Ammon's horn (tissue), 1 donor: ENCODE measurements at regions not wholly inside any gene's neighbourhood (a gene's known extent, or its start where the extent isn't known, plus 50 kb on each side); places are given as distances from the start of the nearest gene placed in this dataset.
"Not testable (repeated sequence)": the region's sequence is repeated elsewhere in the genome, so short reads cannot be mapped to it uniquely, and the experiment has no call there.

ENCODE experiments used
- DNase-seq: peaks from one replicate; pipeline ENCODE4 v3.0.0-alpha.2; 2016; ENCODE audit warnings: low spot score

DNA sequence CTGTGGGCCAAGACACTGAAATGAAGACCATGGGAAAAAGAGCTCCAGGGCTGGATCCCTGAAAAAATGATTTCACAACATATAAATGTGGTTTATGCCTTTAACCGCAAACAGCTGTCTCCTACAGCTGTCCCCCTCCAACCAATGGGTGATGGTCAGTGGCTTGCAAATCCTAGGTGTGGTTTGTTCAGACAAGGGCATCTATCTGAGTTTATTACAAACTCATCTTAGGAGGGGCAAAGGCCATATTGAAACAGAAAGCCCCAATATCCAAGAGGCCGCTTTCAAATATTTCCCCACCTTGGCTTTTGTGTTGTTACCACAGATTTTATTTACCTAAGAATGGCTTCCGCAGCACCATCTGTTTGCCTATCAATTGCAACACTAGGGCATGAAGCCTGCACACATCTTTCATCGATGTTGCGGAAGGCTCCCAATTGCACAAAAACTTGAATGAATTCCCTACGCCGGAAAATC is 503.6 kb upstream of the AMELY start:
- DNase-seq: no peak

- no peak for DNase-seq
Measured at GRCh38 chrY:7390056-7390455, 478.5 kb upstream of the AMELY start.

- DNase-seq: no peak
Measured at GRCh38 chrY:7382988-7383387, 471.4 kb upstream of the AMELY start.

GRCh38 chrY:7377091-7377490 is 465.5 kb upstream of the AMELY start:
- no peak for DNase-seq

- DNase-seq: not testable (repeated sequence)
Measured at GRCh38 chrY:7374485-7374884, 462.9 kb upstream of the AMELY start.

GRCh38 chrY:7371953-7372352 is 460.4 kb upstream of the AMELY start:
- not testable (repeated sequence) for DNase-seq

- DNase-seq: not testable (repeated sequence)
Measured at GRCh38 chrY:7371026-7371425, 459.5 kb upstream of the AMELY start.

GRCh38 chrY:7359520-7359919 is 448.0 kb upstream of the AMELY start:
- peak; percentile 2 for DNase-seq

GRCh38 chrY:7358103-7358752 is 446.7 kb upstream of the AMELY start:
- no peak for DNase-seq

- DNase-seq: not testable (repeated sequence)
Measured at GRCh38 chrY:7355891-7356290, 444.3 kb upstream of the AMELY start.

DNA sequence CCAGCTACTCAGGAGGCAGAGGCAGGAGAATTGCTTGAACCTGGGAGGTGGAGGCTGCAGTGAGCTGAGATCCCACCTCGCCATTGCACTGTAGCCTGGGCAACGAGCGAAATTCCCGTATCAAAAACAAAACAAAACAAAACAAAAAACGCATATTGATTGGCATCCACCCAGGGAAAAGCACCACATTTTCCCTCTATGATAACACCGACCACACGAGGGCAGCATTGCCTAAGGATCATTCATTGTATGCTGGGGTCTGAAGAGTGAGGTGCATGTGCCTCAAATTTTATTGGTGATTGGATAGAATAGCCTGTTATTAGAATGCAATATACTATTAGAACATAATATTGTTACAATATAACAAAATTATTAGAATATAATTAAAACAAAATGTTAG is 433.1 kb upstream of the AMELY start:
- DNase-seq: peak; percentile 52

- DNase-seq: no peak
Measured at GRCh38 chrY:7343261-7343660, 431.7 kb upstream of the AMELY start.

GRCh38 chrY:7342732-7343131 is 431.2 kb upstream of the AMELY start:
- not testable (repeated sequence) for DNase-seq

- peak; percentile 2 for DNase-seq
Measured at GRCh38 chrY:7339391-7340087, 428.0 kb upstream of the AMELY start.

DNA sequence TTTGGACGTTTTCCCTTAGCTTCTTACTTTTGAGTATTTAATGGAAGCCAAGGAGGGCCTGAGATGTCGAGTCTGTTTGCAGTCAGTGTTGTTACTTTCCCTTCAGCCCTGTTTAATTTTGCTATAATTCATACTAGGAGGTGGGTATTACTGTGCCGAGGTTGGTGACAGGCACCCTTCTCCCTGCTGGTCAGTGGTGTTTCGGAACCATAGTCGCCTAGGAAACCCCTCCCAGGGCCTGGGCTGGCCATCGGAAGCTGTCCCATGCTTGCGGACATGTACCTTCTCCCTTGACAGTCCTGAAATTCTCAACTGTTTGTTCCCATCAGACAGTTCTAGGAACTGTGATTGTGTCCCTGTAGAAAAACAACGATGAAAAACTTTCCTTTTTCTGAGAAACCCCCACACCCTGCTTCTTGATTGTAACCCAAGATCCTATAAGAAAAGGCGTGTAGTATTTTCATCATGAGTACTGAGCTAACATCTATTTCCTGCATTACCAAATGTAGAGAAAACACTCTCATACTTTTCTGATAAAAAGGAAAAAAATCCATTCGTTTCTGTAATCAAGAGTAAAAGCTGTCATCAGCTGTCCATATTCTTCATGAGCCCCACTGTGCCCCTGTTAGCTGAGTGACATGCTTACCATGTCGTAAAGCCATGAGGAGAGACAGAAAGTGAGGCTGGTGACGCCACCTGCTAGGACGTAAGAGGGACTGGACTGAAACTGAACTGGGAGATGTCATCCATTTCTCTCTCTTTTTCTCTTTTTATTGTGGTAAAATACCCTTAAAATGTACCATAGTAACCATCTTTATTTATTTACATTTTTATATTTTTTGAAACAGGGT is 424.7 kb upstream of the AMELY start:
- no peak for DNase-seq

GRCh38 chrY:7334449-7334848 is 422.9 kb upstream of the AMELY start:
- DNase-seq: no peak

- DNase-seq: no peak
Measured at GRCh38 chrY:7326296-7327246, 415.0 kb upstream of the AMELY start.

DNA sequence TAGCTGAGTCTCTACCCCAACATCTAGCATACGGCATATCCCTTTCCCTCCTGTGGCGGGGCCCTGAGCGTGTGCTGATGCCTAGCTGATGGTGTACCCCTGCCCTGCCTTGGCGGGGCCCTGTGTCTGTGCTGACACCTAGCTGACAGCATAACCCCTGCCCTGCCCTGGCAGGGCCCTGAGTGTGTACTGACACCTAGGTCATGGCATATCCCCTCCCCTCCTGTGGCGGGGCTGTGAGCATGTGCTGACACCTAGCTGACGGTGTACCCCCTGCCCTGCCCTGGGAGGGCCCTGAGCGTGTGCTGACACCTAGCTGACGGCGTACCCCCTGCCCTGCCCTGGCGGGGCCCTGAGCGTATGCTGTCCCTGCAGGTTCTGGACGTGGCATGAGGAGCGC is 414.0 kb upstream of the AMELY start:
- DNase-seq: no peak

DNA sequence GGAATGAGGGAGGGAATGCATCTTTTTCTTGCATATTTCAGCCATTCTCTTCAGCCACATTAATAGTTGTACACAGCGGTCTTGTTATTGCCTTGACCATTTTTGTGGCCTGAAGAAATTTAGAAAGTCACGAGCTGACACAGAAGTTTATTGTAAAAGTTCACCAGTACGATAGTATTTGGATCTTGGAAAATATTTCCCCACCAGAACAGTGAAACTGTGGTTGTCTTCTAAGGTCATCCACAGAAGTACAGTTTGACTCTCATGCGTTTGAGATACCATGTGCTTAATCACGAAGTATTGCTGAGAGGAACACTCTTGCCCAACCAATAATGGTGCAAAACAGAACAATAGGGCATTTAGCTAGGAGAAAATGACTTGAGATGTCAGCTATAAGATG is 409.2 kb upstream of the AMELY start:
- no peak for DNase-seq

DNA sequence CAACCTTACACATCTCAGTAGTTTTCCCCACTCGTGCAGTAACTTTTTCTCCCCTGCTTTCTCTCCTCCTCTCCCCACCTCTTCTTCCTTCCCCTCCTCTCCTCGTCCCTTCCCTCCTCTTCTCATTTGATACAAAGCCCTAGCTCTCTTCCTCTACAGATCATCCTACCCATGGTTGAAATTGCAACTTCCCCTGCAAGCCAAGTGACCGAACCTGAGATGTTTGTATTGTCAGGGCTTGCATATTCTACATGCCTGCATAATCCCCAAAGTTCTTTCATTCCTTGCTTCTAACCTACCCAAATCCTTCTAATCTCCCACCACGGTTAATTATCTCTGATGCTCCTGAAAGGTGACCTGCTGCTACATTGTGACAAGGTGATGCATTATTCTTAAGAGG is 408.6 kb upstream of the AMELY start:
- not testable (repeated sequence) for DNase-seq

- no peak for DNase-seq
Measured at GRCh38 chrY:7318122-7318521, 406.6 kb upstream of the AMELY start.

DNA sequence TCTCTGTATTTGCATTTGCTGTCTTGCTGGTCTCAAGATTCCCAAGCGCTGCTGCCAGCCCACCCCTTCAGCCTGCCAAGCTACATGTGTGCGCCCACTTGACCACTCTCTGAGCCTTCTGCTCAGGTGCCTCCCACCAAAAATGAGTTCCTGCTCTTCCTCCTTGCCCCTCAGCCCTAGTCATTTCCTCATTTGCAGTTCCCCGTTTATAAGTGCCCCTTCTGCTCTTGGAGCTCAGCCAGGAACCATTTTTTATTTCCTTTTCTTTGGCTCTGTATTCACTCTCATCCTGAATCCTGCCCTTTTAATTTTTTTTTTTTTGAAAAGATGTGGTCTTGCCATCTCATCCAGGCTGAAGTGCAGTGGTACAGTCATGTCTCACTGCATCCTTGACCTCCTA is 406.0 kb upstream of the AMELY start:
- DNase-seq: peak; percentile 4
